ENCODE measurements at regions not wholly inside any gene's neighbourhood (a gene's known extent, or its start where the extent isn't known, plus 50 kb on each side); places are given as distances from the start of the nearest gene placed in this dataset.

DNA sequence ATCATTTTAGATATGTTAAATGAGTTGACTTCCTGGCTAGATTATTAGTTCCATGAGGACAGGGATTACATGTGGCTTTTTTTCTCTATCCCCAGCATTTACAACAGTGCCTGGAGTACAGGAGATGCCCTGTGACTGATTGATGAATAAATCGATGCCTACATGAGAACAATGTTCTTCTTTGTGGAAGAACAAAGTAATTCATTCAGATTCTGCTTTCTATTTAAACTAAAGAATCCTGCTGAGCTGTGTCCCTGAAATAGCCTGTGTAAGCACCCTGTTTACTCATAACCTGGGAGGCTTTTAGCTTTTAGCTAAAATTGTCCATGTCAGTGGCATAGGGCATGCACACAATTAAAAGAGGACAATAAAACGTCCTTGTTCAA is 125.1 kb upstream of the BTBD3 start:
- no peak overlapping the region for H3K4me3 ChIP-seq (ENCODE audit: low read length)
- no peak overlapping the region for H3K27ac ChIP-seq (ENCODE audit: low read length)
- no peaks in the 10 kb centered on the region for H3K9me2 ChIP-seq (ENCODE audit: insufficient read depth, low read length)
- no peaks in the 10 kb centered on the region for H3K36me3 ChIP-seq (ENCODE audit: insufficient read depth, low read length)
- H3K9ac ChIP-seq (ENCODE audit: low read length), result no peak overlapping the region
- H3K4me2 ChIP-seq (ENCODE audit: low read length), result no peak overlapping the region
- no peaks in the 10 kb centered on the region for H3K79me2 ChIP-seq (replicated peaks; ENCODE audit: insufficient read depth, low read length)
- no peaks in the 10 kb centered on the region for H3K27me3 ChIP-seq (ENCODE audit: insufficient read depth, low read depth, low read length)
- H2AFZ ChIP-seq (ENCODE audit: low read depth, low read length), result no peak overlapping the region
- no peak for TF ChIP-seq CTCF (IDR thresholded peaks at IDR 0.05; ENCODE audit: poor library complexity, severe bottlenecking)
- TF ChIP-seq MXI1 (conservative IDR thresholded peaks at IDR 0.05; ENCODE audit: poor library complexity, severe bottlenecking), result no peak
- no peak for TF ChIP-seq EZH2 (IDR thresholded peaks at IDR 0.05; ENCODE audit: borderline replicate concordance, insufficient read depth, low read length, poor library complexity, severe bottlenecking)
- TF ChIP-seq RAD21 (conservative IDR thresholded peaks at IDR 0.05), result no peak
- TF ChIP-seq POLR2AphosphoS5 (IDR thresholded peaks at IDR 0.05), result no peak
- no peak for TF ChIP-seq REST (IDR thresholded peaks at IDR 0.05; ENCODE audit: borderline replicate concordance)
- TF ChIP-seq TAF1 (IDR thresholded peaks at IDR 0.05; ENCODE audit: low read depth), result no peak
- TF ChIP-seq EP300 (conservative IDR thresholded peaks at IDR 0.05; ENCODE audit: poor library complexity, severe bottlenecking), result no peak
- TF ChIP-seq SMC3 (conservative IDR thresholded peaks at IDR 0.05; ENCODE audit: poor library complexity), result no peak
- no peaks in the 10 kb centered on the region for H3K9me3 ChIP-seq (ENCODE audit: low read length)
- no peaks in the 10 kb centered on the region for H4K20me1 ChIP-seq (ENCODE audit: insufficient read depth)
- H3F3A ChIP-seq (ENCODE audit: insufficient read depth, low read length, poor library complexity, severe bottlenecking), result no peaks in the 10 kb centered on the region

- no peak overlapping the region for H3K27ac ChIP-seq (ENCODE audit: low read length)
- no peaks in the 10 kb centered on the region for H3K9me2 ChIP-seq (ENCODE audit: insufficient read depth, low read length)
- no peak overlapping the region for H3K4me2 ChIP-seq (ENCODE audit: low read length)
- no peaks in the 10 kb centered on the region for H3F3A ChIP-seq (ENCODE audit: insufficient read depth, low read length, poor library complexity, severe bottlenecking)
- TF ChIP-seq RAD21 (conservative IDR thresholded peaks at IDR 0.05), result no peak
- TF ChIP-seq EZH2 (IDR thresholded peaks at IDR 0.05; ENCODE audit: borderline replicate concordance, insufficient read depth, low read length, poor library complexity, severe bottlenecking), result no peak
- no peak for TF ChIP-seq EP300 (conservative IDR thresholded peaks at IDR 0.05; ENCODE audit: poor library complexity, severe bottlenecking)
- no peak for TF ChIP-seq POLR2AphosphoS5 (IDR thresholded peaks at IDR 0.05)
- TF ChIP-seq TAF1 (IDR thresholded peaks at IDR 0.05; ENCODE audit: low read depth), result no peak
- TF ChIP-seq MXI1 (conservative IDR thresholded peaks at IDR 0.05; ENCODE audit: poor library complexity, severe bottlenecking), result no peak
- TF ChIP-seq CTCF (IDR thresholded peaks at IDR 0.05; ENCODE audit: poor library complexity, severe bottlenecking), result no peak
- TF ChIP-seq REST (IDR thresholded peaks at IDR 0.05; ENCODE audit: borderline replicate concordance), result no peak
- no peak for TF ChIP-seq SMC3 (conservative IDR thresholded peaks at IDR 0.05; ENCODE audit: poor library complexity)
- H3K9me3 ChIP-seq (ENCODE audit: low read length), result no peaks in the 10 kb centered on the region
- H3K27me3 ChIP-seq (ENCODE audit: insufficient read depth, low read depth, low read length), result no peaks in the 10 kb centered on the region
- H3K36me3 ChIP-seq (ENCODE audit: insufficient read depth, low read length), result no peaks in the 10 kb centered on the region
- H3K79me2 ChIP-seq (replicated peaks; ENCODE audit: insufficient read depth, low read length), result no peaks in the 10 kb centered on the region
- no peak overlapping the region for H3K4me3 ChIP-seq (ENCODE audit: low read length)
- no peaks in the 10 kb centered on the region for H4K20me1 ChIP-seq (ENCODE audit: insufficient read depth)
- H3K9ac ChIP-seq (ENCODE audit: low read length), result no peak overlapping the region
- no peak overlapping the region for H2AFZ ChIP-seq (ENCODE audit: low read depth, low read length)
Measured at GRCh38 chr20:11794525-11794924, 123.2 kb upstream of the BTBD3 start.

All from neural cell (in vitro differentiated cells).